ENCODE measurements at regions not wholly inside any gene's neighbourhood (a gene's known extent, or its start where the extent isn't known, plus 50 kb on each side); places are given as distances from the start of the nearest gene placed in this dataset.

- TF ChIP-seq TP53 (CRISPR knock-in tag; conservative IDR thresholded peaks at IDR 0.05), result no peak
- TF ChIP-seq ZFP36 (IDR thresholded peaks at IDR 0.05; ENCODE audit: borderline replicate concordance, low read depth, low read length, partially characterized antibody), result no peak
- TF ChIP-seq MED13 (CRISPR knock-in tag; IDR thresholded peaks at IDR 0.05), result no peak
- TF ChIP-seq RXRB (CRISPR knock-in tag; IDR thresholded peaks at IDR 0.05; ENCODE audit: borderline replicate concordance), result no peak
- TF ChIP-seq KAT2B (IDR thresholded peaks at IDR 0.05; ENCODE audit: borderline replicate concordance, low read depth, low read length), result no peak
- TF ChIP-seq ELF1 (CRISPR knock-in tag; IDR thresholded peaks at IDR 0.05), result no peak
- TF ChIP-seq ZNF274 (CRISPR knock-in tag; IDR thresholded peaks at IDR 0.05), result no peak
- no peak for TF ChIP-seq SP1 (IDR thresholded peaks at IDR 0.05)
- no peak for TF ChIP-seq SP1 (CRISPR knock-in tag; IDR thresholded peaks at IDR 0.05)
- TF ChIP-seq PTBP1 (IDR thresholded peaks at IDR 0.05; ENCODE audit: low read depth, low read length, poor library complexity, severe bottlenecking), result no peak
- TF ChIP-seq GABPA (IDR thresholded peaks at IDR 0.05; ENCODE audit: low read depth, low read length), result no peak
- no peak for TF ChIP-seq GABPA (CRISPR knock-in tag; IDR thresholded peaks at IDR 0.05; ENCODE audit: low read depth)
- no peak for TF ChIP-seq SNAPC2 (CRISPR knock-in tag; IDR thresholded peaks at IDR 0.05)
- no peak for TF ChIP-seq PBX3 (CRISPR knock-in tag; IDR thresholded peaks at IDR 0.05; ENCODE audit: borderline replicate concordance)
- TF ChIP-seq ZNF549 (CRISPR knock-in tag; IDR thresholded peaks at IDR 0.05), result no peak
- no peak for TF ChIP-seq ZNF253 (CRISPR knock-in tag; IDR thresholded peaks at IDR 0.05; ENCODE audit: borderline replicate concordance)
Observed at GRCh38 chr9:108262836-108263235, 593.0 kb downstream of the ACTL7B start.

Measured in HepG2 (cell line).